ENCODE measurements at regions not wholly inside any gene's neighbourhood (a gene's known extent, or its start where the extent isn't known, plus 50 kb on each side); places are given as distances from the start of the nearest gene placed in this dataset.

DNA sequence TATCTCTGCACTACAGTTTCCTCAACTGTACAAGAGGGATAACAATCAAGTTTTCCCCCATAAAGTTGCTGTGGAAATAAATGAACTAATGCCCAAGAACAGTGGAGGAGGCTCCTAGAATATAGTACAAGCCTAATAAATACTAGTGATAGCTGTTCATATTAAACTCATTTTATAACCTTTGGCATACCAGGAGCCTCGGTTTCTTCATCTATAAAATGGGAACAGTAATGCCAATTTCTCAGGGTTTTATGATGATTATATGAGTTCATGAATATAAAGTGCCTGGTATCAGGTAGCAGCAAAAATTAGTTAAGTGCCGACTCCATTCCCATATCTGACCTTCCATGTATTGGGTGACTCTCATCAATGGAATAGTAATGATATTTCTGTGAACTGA, 311.1 kb upstream of the MAF start:
- no peaks in the 10 kb centered on the region for H3K4me1 ChIP-seq
- H2AFZ ChIP-seq, result no peak overlapping the region
- H3K27me3 ChIP-seq (ENCODE audit: control insufficient read depth, insufficient read depth, low read length), result no peaks in the 10 kb centered on the region
- no peaks in the 10 kb centered on the region for H3K36me3 ChIP-seq (ENCODE audit: control insufficient read depth, insufficient read depth, low read length)
- H3K9ac ChIP-seq, result no peak overlapping the region
- no peak overlapping the region for H3K4me3 ChIP-seq (ENCODE audit: low read depth, low read length)
- TF ChIP-seq, protein P1, sequence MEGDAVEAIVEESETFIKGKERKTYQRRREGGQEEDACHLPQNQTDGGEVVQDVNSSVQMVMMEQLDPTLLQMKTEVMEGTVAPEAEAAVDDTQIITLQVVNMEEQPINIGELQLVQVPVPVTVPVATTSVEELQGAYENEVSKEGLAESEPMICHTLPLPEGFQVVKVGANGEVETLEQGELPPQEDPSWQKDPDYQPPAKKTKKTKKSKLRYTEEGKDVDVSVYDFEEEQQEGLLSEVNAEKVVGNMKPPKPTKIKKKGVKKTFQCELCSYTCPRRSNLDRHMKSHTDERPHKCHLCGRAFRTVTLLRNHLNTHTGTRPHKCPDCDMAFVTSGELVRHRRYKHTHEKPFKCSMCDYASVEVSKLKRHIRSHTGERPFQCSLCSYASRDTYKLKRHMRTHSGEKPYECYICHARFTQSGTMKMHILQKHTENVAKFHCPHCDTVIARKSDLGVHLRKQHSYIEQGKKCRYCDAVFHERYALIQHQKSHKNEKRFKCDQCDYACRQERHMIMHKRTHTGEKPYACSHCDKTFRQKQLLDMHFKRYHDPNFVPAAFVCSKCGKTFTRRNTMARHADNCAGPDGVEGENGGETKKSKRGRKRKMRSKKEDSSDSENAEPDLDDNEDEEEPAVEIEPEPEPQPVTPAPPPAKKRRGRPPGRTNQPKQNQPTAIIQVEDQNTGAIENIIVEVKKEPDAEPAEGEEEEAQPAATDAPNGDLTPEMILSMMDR (IDR thresholded peaks at IDR 0.05), result no peak
- H3K79me2 ChIP-seq, result no peaks in the 10 kb centered on the region
- no peak overlapping the region for H3K27ac ChIP-seq
- no peak overlapping the region for H3K4me2 ChIP-seq (ENCODE audit: low read length)
- H3K9me3 ChIP-seq (ENCODE audit: control insufficient read depth, low read length), result no peaks in the 10 kb centered on the region

DNA sequence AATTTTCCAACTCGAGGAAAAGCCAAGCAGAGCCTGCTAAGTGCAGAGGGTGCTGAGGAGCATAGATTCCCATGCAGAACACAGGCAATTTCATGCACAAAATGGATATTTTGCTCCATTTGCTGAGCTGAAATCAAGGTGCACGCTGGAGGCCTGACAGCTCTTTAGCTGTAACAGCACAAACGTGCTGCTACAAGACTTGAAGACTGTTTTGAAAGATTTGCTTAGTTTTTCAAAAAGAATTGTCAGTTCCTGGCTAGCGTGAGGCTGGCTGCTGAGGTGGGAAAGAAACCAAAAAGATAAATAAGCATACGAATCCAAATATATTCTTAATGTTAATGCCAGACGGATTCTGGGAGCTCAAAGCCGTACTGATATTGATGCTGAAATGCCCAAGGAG, 309.0 kb upstream of the MAF start:
- H3K4me1 ChIP-seq, result no peaks in the 10 kb centered on the region
- no peaks in the 10 kb centered on the region for H3K9me3 ChIP-seq (ENCODE audit: control insufficient read depth, low read length)
- no peak overlapping the region for H3K4me3 ChIP-seq (ENCODE audit: low read depth, low read length)
- no peak overlapping the region for H3K27ac ChIP-seq
- TF ChIP-seq, protein P1 (IDR thresholded peaks at IDR 0.05), result no peak
- H2AFZ ChIP-seq, result no peak overlapping the region
- no peak overlapping the region for H3K4me2 ChIP-seq (ENCODE audit: low read length)
- H3K79me2 ChIP-seq, result no peaks in the 10 kb centered on the region
- H3K36me3 ChIP-seq (ENCODE audit: control insufficient read depth, insufficient read depth, low read length), result no peaks in the 10 kb centered on the region
- no peaks in the 10 kb centered on the region for H3K27me3 ChIP-seq (ENCODE audit: control insufficient read depth, insufficient read depth, low read length)
- no peak overlapping the region for H3K9ac ChIP-seq

DNA sequence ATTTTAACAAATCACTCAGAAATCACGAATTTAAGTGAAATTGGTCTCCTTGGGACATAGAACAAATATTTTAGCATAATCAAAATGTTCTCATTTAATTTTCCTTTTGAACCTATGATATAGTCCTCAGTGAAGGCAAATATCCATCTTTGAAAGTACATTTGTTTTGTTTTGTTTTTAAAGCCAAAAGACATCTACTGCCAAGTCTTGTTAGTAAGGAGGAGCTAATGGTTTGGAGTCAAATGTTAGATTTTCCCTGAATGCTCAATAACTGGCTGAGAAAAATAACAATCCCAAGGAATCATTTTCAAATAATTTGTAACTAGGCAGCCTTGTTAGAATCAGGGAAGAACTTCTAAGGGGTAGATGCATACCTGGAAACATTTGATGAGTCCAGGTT, 302.9 kb upstream of the MAF start:
- H3K79me2 ChIP-seq, result no peaks in the 10 kb centered on the region
- H3K4me3 ChIP-seq (ENCODE audit: low read depth, low read length), result no peak overlapping the region
- no peak overlapping the region for H3K9ac ChIP-seq
- H3K4me2 ChIP-seq (ENCODE audit: low read length), result no peak overlapping the region
- H3K27me3 ChIP-seq (ENCODE audit: control insufficient read depth, insufficient read depth, low read length), result no peaks in the 10 kb centered on the region
- TF ChIP-seq, protein P1 (IDR thresholded peaks at IDR 0.05), result no peak
- no peaks in the 10 kb centered on the region for H3K4me1 ChIP-seq
- H3K36me3 ChIP-seq (ENCODE audit: control insufficient read depth, insufficient read depth, low read length), result no peaks in the 10 kb centered on the region
- no peak overlapping the region for H3K27ac ChIP-seq
- H2AFZ ChIP-seq, result no peak overlapping the region
- H3K9me3 ChIP-seq (ENCODE audit: control insufficient read depth, low read length), result no peaks in the 10 kb centered on the region

DNA sequence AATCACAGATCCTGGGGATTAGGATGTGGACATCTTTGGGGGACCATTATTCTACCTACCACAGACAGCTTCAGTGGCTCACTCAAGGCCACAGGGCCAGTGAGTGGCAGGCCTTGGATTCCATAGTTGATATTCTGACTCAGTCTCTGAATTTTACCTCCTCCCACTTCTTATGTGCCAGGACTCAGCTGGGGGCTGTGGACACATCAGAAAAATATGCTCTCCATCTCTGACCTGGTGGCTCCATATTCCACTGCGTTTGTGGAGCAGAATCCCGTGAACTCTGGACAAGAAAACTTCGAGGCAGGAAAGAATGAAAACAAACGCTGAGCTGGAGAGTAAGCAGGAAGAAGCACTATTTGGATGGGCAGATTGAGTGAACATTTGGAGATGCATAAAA, 301.8 kb upstream of the MAF start:
- Histone ChIP-seq H3K27ac (no peak overlapping the region), H3K4me1 (no peaks in the 10 kb centered on the region), H3K4me2 (ENCODE audit: low read length) (no peak overlapping the region), H3K36me3 (ENCODE audit: control insufficient read depth, insufficient read depth, low read length) (no peaks in the 10 kb centered on the region), H3K9ac (no peak overlapping the region), H3K79me2 (no peaks in the 10 kb centered on the region), H3K4me3 (ENCODE audit: low read depth, low read length) (no peak overlapping the region), H2AFZ (no peak overlapping the region), H3K27me3 (ENCODE audit: control insufficient read depth, insufficient read depth, low read length) (no peaks in the 10 kb centered on the region), H3K9me3 (ENCODE audit: control insufficient read depth, low read length) (no peaks in the 10 kb centered on the region)
- TF ChIP-seq, protein P1 (IDR thresholded peaks at IDR 0.05), result no peak

DNA sequence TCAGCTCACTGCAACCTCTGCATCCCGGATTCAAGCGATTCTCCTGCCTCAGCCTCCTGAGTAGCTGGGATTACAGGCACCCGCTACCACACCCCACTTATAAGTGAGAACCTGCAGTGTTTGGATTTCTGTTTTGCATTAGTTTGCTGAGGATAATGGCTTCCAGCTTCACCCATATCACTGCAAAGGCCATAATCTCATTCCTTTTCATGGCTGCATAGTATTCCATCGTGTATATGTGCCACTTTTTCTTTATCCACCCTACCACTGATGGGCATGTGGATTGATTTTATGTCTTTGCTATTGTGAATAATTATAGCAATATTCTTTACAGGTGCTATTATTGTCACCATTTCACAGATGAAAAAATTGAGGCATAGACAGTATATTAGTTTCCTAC, 301.0 kb upstream of the MAF start:
- H3K27ac ChIP-seq, result no peak overlapping the region
- H2AFZ ChIP-seq, result no peak overlapping the region
- no peaks in the 10 kb centered on the region for H3K27me3 ChIP-seq (ENCODE audit: control insufficient read depth, insufficient read depth, low read length)
- TF ChIP-seq, protein P1 (IDR thresholded peaks at IDR 0.05), result no peak
- H3K4me1 ChIP-seq, result no peaks in the 10 kb centered on the region
- H3K4me2 ChIP-seq (ENCODE audit: low read length), result no peak overlapping the region
- H3K9ac ChIP-seq, result no peak overlapping the region
- H3K9me3 ChIP-seq (ENCODE audit: control insufficient read depth, low read length), result no peaks in the 10 kb centered on the region
- no peaks in the 10 kb centered on the region for H3K79me2 ChIP-seq
- no peaks in the 10 kb centered on the region for H3K36me3 ChIP-seq (ENCODE audit: control insufficient read depth, insufficient read depth, low read length)
- no peak overlapping the region for H3K4me3 ChIP-seq (ENCODE audit: low read depth, low read length)

Measured in parathyroid adenoma (tissue), 2 donors.